ENCODE measurements at regions not wholly inside any gene's neighbourhood (a gene's known extent, or its start where the extent isn't known, plus 50 kb on each side); places are given as distances from the start of the nearest gene placed in this dataset.

DNA sequence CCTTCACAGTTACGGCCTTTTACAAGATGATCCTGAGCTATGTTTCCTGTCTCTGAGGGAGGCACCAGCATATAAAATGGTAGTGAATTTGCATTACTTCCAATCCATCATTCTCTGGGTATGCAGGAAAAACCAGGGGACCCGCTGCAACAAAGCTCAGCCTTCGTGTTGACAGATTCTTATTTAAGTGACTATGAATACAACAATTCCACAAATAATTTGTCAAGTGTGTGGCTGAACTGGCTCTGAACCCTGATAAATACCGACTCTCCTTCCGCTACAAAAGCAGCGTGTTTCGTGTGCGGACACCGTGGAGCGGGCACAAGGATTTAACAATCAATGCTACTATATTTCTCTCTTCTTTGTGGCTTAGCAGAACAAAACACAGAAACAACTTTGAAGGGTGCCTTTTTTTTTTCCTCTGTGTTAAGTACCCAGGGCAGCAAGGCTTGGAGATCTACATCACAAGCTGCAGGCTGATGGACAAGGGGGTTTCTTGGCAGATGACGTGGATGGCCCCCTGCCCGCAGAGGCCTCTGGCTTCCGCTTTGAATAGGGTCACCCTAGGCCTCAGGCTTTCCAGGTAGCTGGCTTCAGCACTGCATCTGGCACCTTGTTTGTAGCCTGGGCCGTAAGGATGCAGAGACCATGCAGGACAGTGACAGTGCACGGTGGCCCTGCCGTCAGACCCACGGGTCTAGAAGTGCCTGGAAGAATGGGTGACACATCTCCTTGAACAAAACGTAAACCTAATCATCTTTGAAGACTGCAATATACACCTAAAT, 280.5 kb upstream of the TSHZ3 start:
- H3K27ac ChIP-seq, result no peak overlapping the region
- CTCF ChIA-PET, result no interaction called here
- no peak for DNase-seq (ENCODE audit: low spot score)
- TF ChIP-seq, protein P1, sequence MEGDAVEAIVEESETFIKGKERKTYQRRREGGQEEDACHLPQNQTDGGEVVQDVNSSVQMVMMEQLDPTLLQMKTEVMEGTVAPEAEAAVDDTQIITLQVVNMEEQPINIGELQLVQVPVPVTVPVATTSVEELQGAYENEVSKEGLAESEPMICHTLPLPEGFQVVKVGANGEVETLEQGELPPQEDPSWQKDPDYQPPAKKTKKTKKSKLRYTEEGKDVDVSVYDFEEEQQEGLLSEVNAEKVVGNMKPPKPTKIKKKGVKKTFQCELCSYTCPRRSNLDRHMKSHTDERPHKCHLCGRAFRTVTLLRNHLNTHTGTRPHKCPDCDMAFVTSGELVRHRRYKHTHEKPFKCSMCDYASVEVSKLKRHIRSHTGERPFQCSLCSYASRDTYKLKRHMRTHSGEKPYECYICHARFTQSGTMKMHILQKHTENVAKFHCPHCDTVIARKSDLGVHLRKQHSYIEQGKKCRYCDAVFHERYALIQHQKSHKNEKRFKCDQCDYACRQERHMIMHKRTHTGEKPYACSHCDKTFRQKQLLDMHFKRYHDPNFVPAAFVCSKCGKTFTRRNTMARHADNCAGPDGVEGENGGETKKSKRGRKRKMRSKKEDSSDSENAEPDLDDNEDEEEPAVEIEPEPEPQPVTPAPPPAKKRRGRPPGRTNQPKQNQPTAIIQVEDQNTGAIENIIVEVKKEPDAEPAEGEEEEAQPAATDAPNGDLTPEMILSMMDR (conservative IDR thresholded peaks at IDR 0.05; ENCODE audit: low read depth), result no peak
- POLR2A ChIA-PET (ENCODE audit: low non-redundant PET), result no interaction called here

GRCh38 chr19:31633014-31633413, 283.8 kb upstream of the TSHZ3 start:
- no peak overlapping the region for H3K27ac ChIP-seq
- CTCF ChIA-PET, result interaction anchor here (0.6 kb wide), 1 partner anchor 621 kb away, joined by 3 read pairs; no protein-coding TSS in a partner anchor
- TF ChIP-seq, protein P1 (conservative IDR thresholded peaks at IDR 0.05; ENCODE audit: low read depth), result no peak
- no peak for DNase-seq (ENCODE audit: low spot score)
- POLR2A ChIA-PET (ENCODE audit: low non-redundant PET), result no interaction called here

GRCh38 chr19:31639306-31639705, 290.1 kb upstream of the TSHZ3 start:
- ChIA-PET POLR2A (ENCODE audit: low non-redundant PET) (no interaction called here), CTCF (no interaction called here)
- TF ChIP-seq, protein P1 (conservative IDR thresholded peaks at IDR 0.05; ENCODE audit: low read depth), result no peak
- H3K27ac ChIP-seq, result no peak overlapping the region
- DNase-seq (ENCODE audit: low spot score), result no peak

GRCh38 chr19:31641591-31641990, 292.4 kb upstream of the TSHZ3 start:
- DNase-seq (ENCODE audit: low spot score), result no peak
- ChIA-PET CTCF (no interaction called here), POLR2A (ENCODE audit: low non-redundant PET) (no interaction called here)
- TF ChIP-seq, protein P1 (conservative IDR thresholded peaks at IDR 0.05; ENCODE audit: low read depth), result no peak
- H3K27ac ChIP-seq, result no peak overlapping the region

GRCh38 chr19:31648347-31648746, 299.1 kb upstream of the TSHZ3 start:
- CTCF ChIA-PET, result no interaction called here
- no peak for DNase-seq (ENCODE audit: low spot score)
- H3K27ac ChIP-seq, result no peak overlapping the region
- TF ChIP-seq, protein P1 (conservative IDR thresholded peaks at IDR 0.05; ENCODE audit: low read depth), result no peak
- POLR2A ChIA-PET (ENCODE audit: low non-redundant PET), result no interaction called here

DNA sequence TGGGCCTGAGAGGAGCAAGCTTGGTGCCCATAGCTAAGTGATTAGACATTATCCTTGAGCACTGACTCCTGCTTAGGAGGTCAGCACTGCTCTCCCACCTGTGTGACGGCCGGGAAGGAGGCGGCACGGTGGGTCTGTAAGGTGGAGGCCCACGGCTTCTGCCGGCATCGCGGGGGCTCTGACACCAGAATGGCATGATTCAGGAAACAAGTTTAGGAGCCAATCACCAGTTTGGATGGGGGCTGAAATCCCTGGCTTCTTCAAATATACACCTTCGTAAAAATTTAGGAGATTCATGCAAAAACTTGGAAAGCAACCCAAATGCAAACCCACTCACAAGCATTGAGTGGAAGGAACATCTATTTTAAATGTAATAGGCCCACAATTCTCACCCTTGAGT, 307.3 kb upstream of the TSHZ3 start:
- TF ChIP-seq, protein P1 (conservative IDR thresholded peaks at IDR 0.05; ENCODE audit: low read depth), result no peak
- DNase-seq (ENCODE audit: low spot score), result no peak
- ChIA-PET POLR2A (ENCODE audit: low non-redundant PET) (no interaction called here), CTCF (no interaction called here)
- no peak overlapping the region for H3K27ac ChIP-seq
